GM12878 (cell line): ENCODE measurements at regions not wholly inside any gene's neighbourhood (a gene's known extent, or its start where the extent isn't known, plus 50 kb on each side); places are given as distances from the start of the nearest gene placed in this dataset.

ENCODE experiments used
- BHLHE40 ChIP-seq, 2 experiments: fragments of 450-650 bp in 1 of 2; IDR thresholded peaks; 2 replicates each; pipeline ENCODE4 v1.6.1; 2011 to 2017; ENCODE audit warnings: low read depth in 2 of 2, borderline replicate concordance in 1 of 2, improper control_type of control experiment in 1 of 2, low read length in 1 of 2, mild to moderate bottlenecking in 1 of 2
- ESRRA ChIP-seq: IDR thresholded peaks from 2 replicates; pipeline ENCODE4 v1.6.1; 2012; ENCODE audit warnings: mild to moderate bottlenecking, low read length, improper control_type of control experiment
- HCFC1 ChIP-seq: fragments of 150-350 bp; IDR thresholded peaks from 2 replicates; pipeline ENCODE4 v1.6.1; 2014; ENCODE audit warnings: low read length
- POLR2AphosphoS5 ChIP-seq: IDR thresholded peaks from 2 replicates; pipeline ENCODE4 v1.6.1; 2011; ENCODE audit warnings: mild to moderate bottlenecking, low read length, inconsistent platforms
- RAD21 ChIP-seq: IDR thresholded peaks from 2 replicates; pipeline ENCODE4 v1.6.1; 2011; ENCODE audit warnings: mild to moderate bottlenecking, low read depth, low read length, moderate library complexity; ENCODE audit not compliant: insufficient read depth
- RAD51 ChIP-seq: fragments of 450-650 bp; IDR thresholded peaks from 2 replicates; pipeline ENCODE4 v1.6.1; 2016; ENCODE audit warnings: moderate library complexity, mild to moderate bottlenecking, inconsistent platforms
- TF ChIP-seq, protein P1 (sequence below), 3 experiments: IDR thresholded peaks in 2 of 3; conservative IDR thresholded peaks in 1 of 3; 2 replicates each; pipeline ENCODE4 v1.5.1; 2011; ENCODE audit warnings: low read depth in 3 of 3, low read length in 3 of 3, mild to moderate bottlenecking in 3 of 3, control low read depth in 2 of 3, moderate library complexity in 2 of 3, inconsistent platforms in 1 of 3, mixed read lengths in 1 of 3; ENCODE audit not compliant: control insufficient read depth in 2 of 3, insufficient read depth in 1 of 3; ENCODE audit errors: extremely low read depth in 1 of 3

GRCh38 chr14:71399057-71399487, 491.8 kb downstream of the PCNX1 start:
- peak in 1 of 2 experiments; percentile 17; a peak in 1 of 4 replicates for TF ChIP-seq BHLHE40 (IDR thresholded peaks at IDR 0.05; ENCODE audit: borderline replicate concordance in 1 of 2, low read depth in 2 of 2, low read length in 1 of 2)
- no peak for TF ChIP-seq RAD51
- no peak for TF ChIP-seq HCFC1
- TF ChIP-seq, protein P1, sequence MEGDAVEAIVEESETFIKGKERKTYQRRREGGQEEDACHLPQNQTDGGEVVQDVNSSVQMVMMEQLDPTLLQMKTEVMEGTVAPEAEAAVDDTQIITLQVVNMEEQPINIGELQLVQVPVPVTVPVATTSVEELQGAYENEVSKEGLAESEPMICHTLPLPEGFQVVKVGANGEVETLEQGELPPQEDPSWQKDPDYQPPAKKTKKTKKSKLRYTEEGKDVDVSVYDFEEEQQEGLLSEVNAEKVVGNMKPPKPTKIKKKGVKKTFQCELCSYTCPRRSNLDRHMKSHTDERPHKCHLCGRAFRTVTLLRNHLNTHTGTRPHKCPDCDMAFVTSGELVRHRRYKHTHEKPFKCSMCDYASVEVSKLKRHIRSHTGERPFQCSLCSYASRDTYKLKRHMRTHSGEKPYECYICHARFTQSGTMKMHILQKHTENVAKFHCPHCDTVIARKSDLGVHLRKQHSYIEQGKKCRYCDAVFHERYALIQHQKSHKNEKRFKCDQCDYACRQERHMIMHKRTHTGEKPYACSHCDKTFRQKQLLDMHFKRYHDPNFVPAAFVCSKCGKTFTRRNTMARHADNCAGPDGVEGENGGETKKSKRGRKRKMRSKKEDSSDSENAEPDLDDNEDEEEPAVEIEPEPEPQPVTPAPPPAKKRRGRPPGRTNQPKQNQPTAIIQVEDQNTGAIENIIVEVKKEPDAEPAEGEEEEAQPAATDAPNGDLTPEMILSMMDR (IDR thresholded peaks at IDR 0.05 in 2 of 3, conservative IDR thresholded peaks at IDR 0.05 in 1 of 3; ENCODE audit: control insufficient read depth in 2 of 3, extremely low read depth in 1 of 3, insufficient read depth in 1 of 3, low read depth in 3 of 3, low read length in 3 of 3) = no peak
- TF ChIP-seq POLR2AphosphoS5 = peak; percentile 62; the same call in 1 of the 2 replicates
- TF ChIP-seq RAD21 = no peak
- no peak for TF ChIP-seq ESRRA
